ELR (cell line): ENCODE measurements at regions not wholly inside any gene's neighbourhood (a gene's known extent, or its start where the extent isn't known, plus 50 kb on each side); places are given as distances from the start of the nearest gene placed in this dataset.

Experiments
- DNase-seq: peaks from one replicate; pipeline ENCODE4 v3.0.0-alpha.2; 2015; ENCODE audit warnings: low read depth

DNA sequence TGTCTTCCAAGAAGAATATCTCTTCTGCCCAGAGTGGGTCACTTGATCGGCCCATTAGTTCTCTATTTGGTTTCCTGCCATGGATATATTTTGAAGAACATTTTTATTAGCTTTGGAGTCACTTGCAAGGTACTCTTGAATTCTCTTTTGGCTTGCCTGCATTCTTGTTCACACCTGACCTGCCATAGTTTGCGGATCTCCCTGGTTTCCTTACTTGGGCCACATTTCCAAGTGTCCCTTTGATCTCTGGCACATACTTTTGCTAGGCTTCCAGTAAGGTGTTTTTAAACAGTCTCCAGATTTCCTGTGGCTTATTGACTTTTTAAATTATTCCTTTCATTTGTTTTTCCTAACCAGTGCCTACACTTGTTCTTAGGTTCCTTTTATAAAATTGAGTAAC is 488.5 kb upstream of the MDFIC2 start:
- no peak for DNase-seq

DNA sequence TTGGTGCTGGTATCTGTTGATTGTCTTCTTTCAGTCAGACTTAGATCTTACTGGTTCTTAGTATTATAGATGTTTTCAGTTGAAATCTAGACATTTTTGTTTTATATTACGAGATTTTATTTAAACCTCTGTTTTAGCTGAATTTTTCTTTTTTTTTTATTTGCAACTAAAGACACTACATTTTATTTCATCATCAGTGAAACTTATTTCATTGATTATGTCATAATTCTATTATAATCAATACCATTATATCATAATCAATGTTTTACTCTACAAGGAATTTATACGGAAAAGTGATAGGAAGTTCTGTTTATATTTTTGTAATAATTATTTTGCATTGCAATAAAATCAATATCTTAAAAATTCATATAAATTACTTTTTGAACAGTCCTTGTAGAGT is 477.4 kb upstream of the MDFIC2 start:
- DNase-seq: no peak

DNA sequence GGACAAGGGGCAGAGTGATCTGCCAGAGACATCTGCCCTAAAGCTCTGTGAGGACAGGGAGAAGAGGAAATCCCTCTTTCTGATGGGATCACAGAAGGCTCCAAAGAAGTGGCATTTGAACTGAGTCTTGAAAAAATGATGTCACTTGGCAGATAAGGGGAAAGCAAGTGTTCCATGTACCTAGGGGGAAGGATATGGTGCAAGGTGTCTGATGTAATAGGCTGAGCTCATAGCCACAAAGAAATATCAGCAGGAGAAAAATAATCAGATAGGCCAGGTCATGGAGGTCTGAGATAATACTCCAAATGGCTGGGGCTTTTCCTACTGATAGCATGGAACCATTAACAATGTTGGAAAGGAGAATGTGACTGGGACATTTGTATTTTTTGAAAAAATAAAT is 468.4 kb upstream of the MDFIC2 start:
- no peak for DNase-seq

DNA sequence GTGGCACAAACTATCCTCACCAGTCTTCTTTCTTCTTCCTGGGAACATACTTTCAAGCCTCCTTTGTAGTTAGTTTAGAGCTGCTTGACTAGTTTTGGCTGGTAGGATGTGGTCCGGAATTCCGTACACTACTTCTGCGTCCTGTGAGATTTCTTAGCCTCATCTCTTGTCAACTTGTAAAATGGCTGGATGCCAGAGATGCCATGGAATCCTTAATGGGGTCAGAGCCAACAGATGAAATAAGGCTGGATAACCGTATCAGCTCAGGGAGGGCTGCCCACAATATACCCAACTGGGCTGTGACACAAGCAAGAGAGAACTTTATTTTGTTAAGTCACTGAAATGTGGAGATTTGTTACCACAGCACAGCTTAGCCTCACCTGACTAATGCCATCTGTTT is 466.9 kb upstream of the MDFIC2 start:
- no peak for DNase-seq

DNA sequence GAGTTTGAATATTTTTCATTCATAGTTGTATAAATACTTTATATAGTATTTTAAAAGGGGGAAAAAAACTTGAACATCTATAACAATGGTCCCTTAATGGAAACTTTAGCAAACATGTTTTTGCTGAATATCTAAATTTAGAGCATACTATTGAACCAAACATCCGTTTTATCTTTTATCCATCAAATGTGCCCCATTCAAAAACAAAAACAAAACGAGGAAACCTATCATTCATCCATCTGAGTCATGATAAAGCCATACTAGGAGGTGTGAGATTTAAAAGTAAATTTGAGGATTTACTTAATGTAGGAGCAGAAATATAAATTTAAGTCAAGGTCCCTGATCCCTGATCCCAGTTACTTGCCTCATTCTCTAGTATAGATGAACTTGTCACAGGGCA is 463.6 kb upstream of the MDFIC2 start:
- no peak for DNase-seq

DNA sequence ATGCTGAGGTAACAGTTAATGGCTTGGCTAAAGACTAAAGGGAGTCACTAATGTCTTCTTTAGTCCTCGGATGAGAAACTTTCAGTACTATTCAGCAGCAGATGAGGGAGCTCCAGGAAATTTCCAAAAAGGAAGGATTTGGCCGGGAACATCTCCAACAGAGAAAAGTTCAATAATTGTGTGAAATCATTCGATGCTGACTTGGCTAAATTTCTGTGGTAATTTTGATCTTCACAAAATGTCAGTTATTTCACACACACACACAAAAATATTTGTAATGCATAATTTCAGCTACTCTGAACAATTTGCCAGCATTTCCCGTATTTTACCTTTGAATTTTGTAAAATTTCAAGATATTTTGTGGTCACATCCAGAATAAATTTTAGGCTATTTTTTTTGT is 462.8 kb upstream of the MDFIC2 start:
- no peak for DNase-seq

DNA sequence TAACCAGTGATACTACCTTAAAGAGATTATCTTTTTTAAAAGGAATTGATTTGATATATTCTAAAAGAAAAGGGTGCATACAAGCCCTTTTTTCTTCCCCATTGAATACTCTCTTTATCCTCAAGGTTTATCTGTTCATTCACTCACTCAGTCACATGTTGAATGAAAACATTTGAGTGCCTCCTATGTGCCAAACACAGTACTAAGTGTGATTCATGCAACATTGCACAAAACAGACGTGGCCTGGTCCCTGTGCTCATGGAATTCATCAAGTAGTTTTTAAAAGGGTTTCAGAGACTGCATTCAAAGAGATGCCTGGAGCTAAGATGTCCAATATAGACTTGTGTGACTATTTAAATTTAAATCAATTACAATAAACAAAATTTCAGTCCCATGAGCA is 462.2 kb upstream of the MDFIC2 start:
- DNase-seq: no peak

DNA sequence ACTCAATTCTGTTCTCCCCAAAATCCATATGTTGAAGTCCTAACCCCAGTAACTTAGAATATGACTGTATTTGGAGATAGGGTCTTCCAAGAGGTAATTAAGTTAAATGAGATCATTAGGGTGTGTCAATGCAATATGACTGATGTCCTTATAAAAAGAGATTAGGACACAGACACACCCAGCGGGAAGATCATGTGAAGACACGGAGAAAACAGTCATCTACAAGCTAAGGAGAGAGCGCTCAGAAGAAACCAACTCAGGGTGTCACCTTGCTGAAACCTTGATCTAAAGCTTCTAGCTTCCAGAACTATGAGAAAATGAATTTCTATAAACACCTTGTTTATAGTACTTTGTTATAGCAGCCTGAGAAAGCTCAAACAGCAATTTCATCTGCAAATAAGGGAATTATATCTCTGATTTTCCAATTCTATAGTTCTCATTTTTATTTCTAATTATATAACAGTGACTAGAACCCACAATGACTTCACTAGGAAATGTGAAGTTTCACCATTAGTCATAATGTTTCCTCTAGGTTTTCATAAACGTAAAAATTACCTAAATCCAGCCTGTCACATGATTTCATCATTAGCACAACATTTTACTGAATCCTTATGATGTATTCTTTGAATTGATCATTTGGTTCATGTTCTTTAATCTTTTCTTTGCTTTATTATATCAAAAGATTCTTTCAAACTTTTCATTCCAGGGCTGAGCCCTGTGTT is 459.1 kb upstream of the MDFIC2 start:
- peak; percentile 72 for DNase-seq

DNA sequence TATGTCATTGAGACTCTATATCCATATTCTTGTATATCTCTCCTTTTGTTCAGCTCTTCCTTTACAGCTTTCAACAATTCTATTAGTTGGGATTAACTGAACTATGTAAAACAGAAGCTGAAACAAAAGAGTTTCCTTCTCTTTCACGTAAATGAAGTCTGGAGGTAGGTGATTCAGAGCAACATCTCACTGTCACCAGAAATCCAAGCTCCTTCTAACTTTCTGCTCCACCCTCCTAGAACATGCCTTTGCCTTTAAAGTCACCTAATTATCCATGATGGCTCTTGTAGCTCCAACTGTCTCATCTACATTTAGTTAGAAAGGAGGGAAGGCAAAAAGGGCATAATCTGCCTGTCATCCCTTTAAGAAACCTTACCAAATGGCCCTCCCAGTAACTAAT is 458.2 kb upstream of the MDFIC2 start:
- peak; percentile 3 for DNase-seq

DNA sequence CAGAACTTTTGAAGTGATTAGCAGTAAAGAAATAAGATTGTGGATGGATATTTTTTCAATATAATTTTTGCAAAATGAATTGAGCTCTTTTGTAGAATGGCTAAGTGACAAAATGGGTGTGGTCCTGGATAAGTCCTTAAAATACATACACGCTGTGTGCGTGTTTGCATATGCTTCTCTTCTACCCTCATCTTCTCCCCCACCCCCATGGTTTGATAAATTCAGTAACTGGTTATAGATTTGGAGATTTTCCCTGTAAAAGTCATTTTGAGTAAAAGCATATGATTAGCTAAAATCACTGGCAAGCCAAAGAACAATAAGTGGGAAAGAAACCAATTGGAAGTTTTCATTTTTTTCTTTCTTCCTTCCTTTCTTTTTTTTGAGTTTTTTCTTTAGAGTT is 453.9 kb upstream of the MDFIC2 start:
- no peak for DNase-seq

DNA sequence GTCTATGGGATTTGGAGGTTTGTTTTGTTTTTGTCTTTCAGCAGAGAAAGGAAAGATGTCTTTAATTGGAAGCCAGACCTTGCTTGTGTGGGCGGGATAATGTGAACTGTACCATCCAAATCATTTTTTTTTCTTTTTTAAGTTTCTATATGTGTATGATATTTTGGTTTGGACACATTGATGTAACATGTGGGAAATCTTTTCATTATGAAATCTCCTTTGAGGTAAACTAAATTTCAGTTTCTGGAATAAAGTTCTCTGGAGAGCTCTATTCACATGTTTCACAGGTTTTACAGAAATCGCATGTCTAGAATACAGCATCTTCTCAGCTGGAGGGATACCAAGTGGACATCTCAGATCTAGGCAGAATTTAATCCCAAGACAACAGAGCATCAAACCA is 451.5 kb upstream of the MDFIC2 start:
- DNase-seq: no peak

DNA sequence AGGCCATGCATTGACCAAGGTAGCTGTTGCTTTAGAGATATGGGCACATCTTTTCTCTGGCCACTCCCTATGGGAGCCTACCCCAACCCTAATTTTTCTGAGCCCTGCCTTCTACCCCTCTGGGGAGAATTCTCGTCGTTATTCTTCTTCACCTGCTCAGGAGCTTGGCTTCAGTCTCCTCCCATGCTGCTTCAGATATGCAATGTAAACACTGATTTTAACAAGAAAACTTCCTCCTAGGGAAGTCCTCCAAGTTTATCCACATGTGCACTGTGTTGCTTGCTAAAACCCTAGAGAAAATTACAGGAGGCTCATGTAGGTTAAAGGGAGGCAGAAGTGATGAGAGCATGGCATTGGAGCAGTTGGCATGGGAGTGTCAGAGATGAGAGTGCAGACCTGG is 445.2 kb upstream of the MDFIC2 start:
- DNase-seq: no peak

DNA sequence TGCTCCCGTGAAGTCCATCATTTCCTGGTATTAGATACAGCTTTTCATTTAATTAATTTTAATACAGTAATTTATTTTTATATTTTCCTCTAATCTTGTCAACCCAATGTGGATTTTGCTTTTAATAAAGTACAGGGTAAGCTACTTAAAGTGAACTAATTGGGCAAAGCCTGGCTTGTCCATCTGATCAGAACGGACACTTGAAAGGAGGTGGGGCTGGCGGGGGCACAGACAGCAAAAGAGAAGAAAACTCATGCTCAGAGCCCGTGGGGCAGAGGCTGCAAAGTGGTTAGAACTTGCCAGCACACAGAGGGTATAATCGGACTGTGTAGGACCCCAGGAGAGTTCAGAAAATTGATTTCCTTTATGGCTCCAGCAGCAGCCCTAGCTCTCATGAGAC is 443.1 kb upstream of the MDFIC2 start:
- DNase-seq: no peak

DNA sequence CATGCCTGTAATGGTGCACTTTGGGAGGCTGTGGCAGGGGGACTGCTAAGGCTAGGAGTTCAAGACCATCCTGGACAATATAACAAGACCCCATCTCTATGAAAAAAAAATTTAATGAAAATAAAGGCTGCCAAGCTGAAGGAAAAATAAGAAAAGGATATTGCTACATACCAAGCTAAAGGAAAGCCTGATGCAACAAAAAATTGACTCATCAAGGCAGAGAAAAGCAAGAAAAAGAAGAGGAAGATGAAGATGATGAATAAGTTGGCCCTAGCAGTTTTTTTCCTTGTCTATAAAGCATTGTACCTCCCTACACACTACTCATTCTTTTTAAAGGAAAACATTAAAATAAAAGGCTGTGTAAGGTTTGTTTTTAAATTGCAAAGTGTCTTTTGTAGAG is 441.9 kb upstream of the MDFIC2 start:
- DNase-seq: peak; percentile 3

DNA sequence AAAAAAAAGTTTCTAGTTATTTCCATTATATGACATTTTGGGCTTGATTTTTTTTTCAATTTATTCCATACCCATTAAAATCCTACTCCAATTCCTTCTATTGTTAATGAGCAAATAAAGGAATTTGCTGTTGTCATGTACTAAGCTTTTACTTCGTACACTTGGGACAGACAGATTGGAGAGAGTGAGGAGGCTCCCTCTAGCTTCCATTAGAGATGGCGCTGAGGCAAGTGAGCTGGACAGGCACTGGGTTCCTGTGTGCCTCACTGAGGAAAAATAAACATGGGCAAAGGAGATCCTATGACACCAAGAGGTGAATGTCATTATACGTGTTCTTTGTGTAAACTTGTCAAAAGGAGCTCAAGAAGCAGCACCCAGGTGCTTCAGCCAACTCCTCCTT is 441.1 kb upstream of the MDFIC2 start:
- DNase-seq: no peak

DNA sequence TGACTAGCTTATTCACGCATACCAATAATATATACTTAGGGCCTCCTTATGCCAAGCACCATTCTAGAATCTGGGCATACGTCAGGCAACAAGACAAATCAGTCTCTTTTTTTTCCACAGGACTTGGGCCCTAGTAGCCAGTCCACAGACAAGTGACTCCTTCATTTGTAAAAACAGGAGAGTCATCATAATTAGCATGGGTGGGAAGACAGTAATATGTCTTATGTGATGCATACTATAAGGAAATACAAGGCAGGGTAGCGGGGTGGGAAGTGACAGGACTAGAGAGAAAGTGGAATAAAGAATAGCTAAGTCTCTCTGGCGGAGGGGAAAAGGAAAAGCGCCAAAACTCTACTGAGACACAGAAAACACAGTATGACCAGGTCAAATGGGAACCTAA is 439.6 kb upstream of the MDFIC2 start:
- DNase-seq: no peak

DNA sequence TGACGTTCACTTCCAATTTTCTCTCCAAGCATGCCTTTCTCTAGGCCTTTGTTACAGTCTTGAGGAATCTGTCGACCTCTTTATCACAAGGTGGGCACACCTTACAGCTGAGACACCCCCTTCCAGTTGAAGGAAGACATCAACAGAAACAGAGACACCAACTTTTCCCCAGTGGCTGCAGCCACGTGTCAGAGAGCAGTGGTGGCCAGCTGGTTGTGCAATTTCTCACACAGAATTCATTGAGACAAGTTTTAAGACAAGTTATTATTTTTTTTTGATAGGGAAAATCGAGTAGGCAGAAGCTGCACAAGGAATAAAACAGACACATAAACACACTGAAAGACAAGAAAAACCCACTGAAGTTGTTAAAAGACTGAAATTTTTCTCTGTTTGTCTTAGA is 436.7 kb upstream of the MDFIC2 start:
- DNase-seq: no peak

DNA sequence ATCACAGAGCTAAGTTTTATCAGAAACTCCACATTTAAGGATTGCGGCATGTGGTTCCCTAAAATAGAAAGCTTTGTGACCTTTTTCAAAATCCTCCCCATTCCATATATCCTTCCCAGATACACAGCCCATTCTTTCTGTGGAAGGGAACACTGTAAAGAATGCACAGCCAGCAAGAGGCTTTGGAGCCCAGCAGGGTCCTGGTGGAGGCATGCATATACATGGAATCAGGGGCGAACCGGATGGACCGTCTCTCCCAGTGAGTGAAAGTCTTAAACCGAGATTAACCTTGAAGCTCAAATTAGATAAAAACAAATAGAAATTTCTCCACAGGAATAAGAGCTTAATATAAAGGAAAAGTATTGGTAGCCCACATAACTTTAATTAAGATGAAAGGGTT is 436.2 kb upstream of the MDFIC2 start:
- DNase-seq: no peak

DNA sequence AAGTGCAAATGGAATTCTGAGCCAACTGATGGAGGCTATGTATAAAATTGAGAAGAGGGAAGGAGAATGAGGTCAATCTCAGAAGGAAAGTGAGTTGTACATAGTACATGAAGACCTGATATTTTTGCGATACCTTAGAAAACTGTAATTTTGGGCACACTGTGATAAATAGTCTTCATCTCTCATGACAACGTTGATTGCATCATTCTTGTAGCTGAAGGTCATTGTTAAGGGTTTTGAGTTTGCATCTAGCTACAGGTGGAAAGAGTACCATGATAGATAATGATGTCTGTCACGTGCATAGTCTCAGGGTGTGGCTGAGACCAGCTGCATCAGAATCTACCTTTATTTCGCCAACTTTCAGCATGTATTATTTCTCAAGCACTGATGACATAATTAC is 435.4 kb upstream of the MDFIC2 start:
- DNase-seq: no peak

DNA sequence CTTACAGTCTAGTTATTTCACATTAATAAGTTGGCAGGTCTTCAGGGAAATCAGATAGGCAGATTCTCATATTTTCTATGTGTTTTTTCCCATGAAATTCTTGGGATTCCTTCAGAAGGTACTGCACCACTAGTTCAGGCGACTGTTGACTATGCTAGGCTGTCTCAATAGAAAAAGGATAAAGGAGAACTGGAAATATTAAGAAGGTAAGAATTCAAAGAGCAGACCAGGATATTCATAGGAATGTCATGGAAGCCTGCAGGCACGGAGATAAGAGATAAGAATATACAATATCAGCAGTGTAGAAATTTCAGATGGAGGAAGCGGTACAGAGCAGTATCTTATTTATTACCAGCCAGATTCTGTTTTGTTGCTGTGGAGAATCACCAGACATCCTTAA is 432.1 kb upstream of the MDFIC2 start:
- DNase-seq: no peak

DNA sequence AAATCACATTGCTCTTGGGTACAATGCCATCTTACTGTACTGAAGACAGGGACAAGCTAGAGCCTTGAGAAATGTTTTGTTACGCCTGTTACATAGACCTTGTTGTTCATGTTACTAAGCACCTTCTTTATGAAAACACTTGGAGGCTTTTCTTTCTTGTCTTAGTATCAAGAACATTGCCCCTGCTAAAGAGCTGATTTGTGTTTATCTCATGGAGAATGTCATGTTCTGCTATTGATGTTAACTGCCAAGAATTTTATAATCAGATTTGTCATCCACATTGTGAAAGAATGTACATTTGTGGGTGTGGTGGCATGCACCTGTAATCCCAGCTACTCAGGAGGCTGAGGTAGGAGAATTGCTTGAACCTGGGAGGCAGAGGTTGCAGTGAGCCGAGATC is 431.3 kb upstream of the MDFIC2 start:
- no peak for DNase-seq

DNA sequence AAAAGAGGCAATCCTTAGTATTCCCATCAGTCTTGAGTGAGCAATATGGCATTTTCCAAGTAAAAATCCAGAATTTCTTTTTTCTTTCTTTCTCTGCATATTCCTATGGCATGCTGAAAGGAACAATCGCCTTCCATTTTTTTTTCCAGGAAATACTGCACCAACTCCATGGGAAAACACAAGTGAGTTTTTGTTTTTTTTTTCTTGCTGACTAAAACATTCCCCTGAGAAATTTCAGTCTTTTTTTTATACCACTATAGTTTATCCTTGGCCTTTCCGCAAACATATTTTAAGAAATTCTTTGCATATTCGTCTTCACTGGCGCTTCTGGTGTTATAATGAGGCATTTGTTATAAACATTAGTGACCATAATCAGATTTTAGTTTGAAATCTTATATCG is 429.6 kb upstream of the MDFIC2 start:
- no peak for DNase-seq

DNA sequence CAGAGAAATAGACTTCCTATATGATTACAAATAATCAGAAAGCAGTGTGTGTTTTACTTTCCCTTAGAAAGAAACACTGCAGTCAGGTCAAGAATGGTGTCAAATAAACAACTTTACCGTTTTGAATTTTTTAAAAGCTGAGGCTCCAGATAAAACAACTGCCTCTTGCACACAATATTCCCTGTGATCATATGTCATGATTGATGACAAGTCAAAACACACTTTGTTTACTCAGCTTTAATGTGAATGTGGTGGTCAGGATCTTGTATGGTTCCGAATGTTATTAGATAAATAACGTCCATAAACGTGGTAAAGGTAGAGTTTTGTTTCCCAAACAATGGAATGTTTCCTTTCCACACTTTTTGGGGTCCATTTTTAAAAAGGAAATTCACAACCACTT is 428.4 kb upstream of the MDFIC2 start:
- DNase-seq: no peak

DNA sequence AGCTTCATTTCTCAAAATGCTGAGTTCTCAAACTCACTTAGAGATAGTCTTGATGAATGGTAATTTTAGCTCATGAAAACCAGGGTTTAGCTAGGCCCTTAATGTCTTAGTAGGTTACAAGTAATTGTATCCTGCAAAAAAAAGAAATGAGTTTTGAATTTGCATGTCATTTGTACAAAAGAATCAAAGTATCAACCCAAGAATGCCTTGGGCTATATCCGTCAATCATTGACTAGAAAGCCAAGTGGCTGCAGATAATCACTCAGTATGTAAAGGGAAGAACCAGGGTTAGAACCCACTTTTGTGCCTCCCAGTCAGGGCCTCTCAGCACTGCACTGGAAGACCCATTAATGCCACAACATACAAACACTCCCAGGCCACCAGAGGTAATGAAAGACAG is 427.6 kb upstream of the MDFIC2 start:
- no peak for DNase-seq

DNA sequence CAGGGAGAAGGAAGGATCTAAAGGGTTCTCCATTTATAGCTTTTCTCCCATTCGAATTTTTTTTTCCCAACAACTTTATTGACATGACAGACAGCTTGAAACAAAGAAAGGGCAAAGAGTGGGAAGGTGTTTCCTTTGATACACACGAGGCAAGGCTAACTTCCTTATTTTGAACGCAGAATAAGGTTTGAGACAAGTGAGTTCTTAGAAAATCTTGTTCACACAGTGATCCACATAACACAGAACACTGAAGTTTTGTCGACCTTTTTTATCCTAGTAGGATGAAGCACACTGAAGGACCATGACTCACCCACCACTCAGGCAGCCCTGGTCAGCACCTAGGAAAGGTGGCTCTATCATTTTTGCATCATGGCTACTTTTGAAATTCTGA is 425.8 kb upstream of the MDFIC2 start:
- DNase-seq: no peak
